ENCODE measurements at regions not wholly inside any gene's neighbourhood (a gene's known extent, or its start where the extent isn't known, plus 50 kb on each side); places are given as distances from the start of the nearest gene placed in this dataset.
"Not testable (repeated sequence)": the region's sequence is repeated elsewhere in the genome, so short reads cannot be mapped to it uniquely, and the experiment has no call there.

DNA sequence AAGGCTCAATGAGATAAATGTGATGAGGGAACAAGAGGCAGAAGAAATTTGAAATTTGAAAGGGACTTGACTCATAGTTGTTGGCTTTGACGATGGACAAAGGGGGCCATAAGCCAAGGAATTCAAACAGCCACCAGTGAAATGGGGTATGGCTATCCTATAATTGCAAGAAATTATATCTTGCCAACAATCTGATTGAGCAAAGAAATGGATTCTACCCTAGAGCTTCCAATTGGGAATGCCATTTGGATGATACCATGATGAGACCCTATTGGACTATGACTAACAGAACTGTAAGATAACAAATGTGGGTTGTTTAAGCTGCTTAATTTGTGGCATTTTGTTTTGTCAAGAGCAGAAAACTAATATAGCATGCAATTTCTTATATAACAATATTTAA is 270.1 kb upstream of the ARSJ start:
- DNase-seq (ENCODE audit: low read depth) = no peak

DNA sequence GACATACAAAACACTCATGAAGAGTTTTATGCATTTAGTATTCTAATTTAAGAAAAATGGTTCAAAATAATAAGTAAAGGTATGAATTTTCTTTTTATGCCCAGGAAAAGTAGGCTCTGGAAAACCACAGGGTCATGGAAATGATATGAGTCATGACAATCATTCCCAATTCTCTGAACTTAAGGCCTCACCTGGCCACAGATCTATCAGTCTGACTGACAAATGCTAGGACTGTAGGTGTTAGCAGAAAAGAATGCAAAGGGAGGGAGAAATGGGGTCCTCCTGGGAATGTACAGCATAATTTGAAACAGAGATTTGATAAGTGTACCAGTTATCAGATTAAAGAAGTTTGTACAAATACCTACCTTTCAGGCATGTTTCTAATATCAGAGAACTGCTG is 270.5 kb upstream of the ARSJ start:
- DNase-seq (ENCODE audit: low read depth) = no peak

DNA sequence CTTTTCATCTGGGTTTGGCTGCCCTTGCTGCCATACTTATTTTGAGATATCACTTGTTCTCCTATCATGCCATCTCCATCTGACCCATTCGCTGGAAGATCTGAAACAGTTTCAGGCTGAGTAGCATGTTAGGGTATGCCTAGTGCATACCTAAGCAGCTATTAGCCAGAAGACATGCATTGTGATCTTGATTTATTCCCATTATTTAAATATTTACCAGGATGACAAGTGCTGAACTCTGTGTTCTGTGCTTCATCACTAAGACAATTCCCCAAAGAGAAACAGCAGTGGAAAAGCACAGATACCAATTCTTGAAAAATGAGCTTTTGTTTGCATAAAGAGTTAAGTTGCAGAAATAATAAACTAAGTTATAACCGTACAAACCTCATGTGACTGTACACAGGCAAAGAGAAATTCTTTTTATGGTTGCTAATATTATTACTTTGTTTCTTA is 271.0 kb upstream of the ARSJ start:
- DNase-seq (ENCODE audit: low read depth) = no peak

DNA sequence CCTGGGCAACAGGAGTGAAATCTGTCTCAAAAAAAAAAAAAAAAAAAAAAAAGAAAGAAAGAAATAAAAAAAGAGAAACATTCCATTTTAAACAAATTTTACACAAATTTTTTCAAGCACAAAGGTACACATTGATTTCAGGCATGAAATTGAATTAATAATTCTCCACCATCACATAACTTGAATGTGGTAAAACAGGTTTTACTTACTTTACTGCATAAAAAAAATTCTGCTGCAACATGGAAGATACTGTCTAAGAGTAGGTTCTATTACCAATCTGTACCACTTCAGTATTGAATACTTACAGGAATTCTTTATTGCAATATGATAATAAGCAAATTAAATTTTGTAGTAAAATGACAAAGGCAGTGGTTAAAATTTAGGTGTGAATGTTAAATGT is 271.6 kb upstream of the ARSJ start:
- DNase-seq (ENCODE audit: low read depth) = no peak

DNA sequence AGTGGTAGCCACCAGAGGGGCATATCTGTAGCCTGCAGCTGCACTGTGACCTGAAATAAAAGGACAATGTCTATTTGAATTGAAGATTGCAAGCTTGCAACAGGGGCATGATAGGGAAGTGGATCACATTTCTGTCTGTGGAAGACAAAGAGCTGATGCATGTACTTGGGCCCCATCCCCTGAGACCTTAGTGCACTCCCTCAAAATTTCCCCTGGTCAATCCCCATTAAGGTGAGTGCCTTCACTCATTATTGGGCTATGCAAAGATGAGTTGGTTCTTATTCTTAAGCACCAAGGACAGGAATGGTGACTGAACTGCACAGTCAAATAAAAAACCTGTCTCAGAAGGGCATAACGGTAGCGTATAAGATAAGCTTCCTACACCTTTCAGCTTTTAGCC is 273.1 kb upstream of the ARSJ start:
- no peak for DNase-seq (ENCODE audit: low read depth)

DNA sequence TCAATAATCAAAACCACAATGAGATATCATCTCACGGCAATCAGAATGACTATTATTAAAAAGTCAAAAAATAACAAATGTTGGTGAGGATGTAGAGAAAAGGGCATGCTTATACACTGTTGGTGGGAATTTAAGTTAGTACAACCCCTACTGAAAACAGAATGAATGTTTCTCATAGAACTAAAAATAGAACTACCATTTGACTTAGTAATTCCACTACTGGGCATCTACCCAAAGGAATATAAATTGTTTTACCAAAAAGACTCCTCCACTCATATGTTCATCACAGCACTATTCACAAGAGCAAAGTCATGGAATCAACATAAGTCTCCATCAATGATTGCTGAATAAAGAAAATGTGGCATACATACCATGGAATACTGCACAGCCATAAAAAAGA is 278.1 kb upstream of the ARSJ start:
- DNase-seq (ENCODE audit: low read depth) = no peak

DNA sequence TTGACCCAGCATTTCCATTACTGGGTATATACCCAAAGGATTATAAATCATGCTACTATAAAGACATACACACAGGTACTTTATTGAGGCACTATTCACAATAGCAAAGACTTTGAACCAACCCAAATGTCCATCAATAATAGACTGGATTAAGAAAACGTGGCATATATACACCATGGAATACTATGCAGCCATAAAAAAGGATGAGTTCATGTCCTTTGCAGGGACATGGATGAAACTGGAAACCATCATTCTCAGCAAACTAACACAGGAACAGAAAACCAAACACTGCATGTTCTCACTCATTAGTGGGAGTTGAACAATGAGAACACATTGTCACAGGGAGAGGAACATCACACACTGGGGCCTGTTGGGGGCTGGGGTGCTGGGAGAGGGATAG is 283.0 kb upstream of the ARSJ start:
- not testable (repeated sequence) for DNase-seq (ENCODE audit: low read depth)

DNA sequence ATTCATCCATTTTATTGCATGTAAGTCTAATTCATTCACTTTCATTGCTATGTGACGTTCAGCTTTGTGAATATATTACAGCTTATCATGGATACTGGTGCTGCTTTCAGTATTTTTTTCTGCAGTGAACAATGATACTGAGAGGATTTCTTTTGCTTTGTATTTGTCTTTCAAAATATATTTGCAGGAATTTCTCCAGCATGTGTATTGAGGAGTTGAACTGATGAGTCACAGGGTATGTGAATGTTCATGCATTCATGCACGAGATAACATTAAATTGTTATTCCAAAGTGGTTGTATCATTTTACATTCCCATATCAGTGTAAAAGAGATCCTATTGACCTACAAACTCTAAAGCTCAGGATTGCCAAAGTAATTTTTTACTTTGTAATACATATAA is 283.8 kb upstream of the ARSJ start:
- no peak for DNase-seq (ENCODE audit: low read depth)

DNA sequence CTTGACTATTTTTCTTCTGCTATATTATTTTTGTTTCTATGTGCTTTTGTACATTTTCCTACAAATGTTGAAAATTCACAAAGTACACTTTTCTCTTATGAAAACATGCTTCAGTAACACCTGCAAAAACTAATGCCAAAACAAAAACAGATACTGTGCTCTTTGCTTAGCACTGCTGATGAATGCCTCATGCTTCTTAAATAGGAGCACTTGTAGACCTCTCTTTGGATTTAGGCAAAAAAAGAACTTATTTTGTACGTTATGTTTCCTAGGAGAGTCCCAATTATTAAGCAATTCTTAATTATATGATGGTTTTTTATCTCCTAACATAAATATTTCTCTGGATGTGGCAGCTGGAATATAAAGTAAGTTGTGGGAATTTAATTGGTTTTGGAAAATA is 285.0 kb upstream of the ARSJ start:
- DNase-seq (ENCODE audit: low read depth) = no peak

DNA sequence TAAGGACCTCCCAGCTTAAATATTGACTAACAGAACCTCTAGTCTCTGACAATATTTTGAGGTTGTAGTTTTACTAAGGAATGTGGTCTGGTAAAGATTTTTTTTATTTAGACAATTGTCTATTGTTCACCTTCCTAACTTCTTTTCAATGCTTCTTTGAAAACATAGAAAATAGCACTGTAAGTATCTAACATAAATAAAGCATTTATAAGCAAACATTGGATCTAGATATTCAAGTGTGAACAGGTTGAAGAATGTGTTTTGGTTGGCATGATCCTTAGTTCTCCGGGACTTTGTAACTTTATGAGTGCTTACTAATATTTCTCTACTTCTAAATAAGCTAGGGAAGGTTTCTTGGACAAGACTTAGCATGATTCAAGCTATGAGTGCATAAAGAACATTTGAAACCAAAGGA is 285.4 kb upstream of the ARSJ start:
- no peak for DNase-seq (ENCODE audit: low read depth)

DNA sequence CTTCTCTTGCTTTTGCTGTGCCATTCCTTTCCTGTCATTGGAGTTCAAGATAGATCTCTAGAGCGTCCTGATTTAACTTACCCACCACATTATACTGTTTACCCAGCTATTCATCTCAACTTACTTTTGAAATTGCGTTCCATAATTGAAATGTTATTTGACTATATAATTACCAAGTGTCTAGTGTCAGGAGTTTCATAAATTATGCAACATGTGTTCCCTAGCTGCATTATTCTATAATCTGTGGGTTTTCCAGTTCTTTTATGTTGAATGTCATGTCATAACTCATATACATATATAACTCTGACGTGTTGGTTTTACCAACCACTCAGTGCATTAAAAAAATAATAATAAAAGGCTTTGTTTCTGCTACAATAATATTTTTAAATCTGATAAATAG is 285.9 kb upstream of the ARSJ start:
- DNase-seq (ENCODE audit: low read depth) = no peak

DNA sequence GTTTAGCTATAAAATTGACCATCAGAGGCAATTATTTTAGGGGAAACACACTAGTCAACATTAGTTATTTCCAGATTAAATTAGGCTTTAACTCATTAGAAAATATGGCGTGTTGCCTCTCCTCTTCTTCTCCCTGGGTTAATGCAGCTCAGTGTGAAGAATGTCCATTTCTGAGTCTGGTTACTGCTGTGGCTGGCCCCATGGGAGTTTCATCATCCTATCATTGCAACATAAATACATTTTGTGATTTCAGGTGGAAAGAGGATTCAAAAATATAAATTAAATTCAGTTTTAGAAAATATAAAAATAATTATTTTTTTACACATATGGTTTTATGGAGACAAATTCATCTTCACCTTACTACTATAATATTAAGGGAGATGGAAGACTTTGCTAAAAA is 288.5 kb upstream of the ARSJ start:
- DNase-seq (ENCODE audit: low read depth) = no peak

DNA sequence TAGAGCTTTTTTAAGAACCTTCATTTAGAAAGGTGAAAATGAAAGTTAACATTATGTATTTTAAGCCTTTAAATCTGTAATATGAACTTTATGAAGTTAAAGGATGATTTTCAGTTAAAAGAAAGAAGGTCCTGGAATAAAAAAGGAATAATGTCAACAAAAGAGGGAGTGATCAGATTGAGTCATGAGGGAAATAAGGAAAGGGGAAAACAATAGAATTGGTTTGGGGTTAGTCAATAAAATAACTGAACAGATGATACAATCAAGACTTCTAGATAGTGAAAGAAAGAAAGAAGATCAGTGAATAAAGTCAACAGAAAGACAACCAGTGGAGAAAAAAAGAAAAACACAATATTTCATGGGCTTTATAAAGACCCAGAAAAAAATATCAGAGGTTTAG is 291.6 kb upstream of the ARSJ start:
- no peak for DNase-seq (ENCODE audit: low read depth)

DNA sequence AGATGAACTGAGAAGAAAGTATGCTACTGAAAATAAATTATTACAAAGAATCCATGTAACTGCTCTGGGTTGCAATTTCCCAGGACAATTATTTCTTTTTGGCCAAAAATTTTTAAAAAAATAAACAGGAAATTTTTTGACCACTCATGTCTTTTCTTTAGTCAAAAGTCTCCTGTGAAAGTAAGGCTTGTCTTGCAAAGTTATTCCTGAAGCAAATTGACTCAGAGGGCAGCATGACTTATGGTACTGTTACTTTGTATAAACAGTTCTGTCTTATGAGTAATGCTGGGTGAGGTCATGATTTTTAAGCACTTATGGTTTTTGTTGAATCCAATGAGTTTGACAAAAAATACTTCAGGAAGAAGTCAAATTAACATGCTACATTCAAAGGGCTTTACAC is 292.8 kb upstream of the ARSJ start:
- DNase-seq (ENCODE audit: low read depth) = peak; percentile 77

DNA sequence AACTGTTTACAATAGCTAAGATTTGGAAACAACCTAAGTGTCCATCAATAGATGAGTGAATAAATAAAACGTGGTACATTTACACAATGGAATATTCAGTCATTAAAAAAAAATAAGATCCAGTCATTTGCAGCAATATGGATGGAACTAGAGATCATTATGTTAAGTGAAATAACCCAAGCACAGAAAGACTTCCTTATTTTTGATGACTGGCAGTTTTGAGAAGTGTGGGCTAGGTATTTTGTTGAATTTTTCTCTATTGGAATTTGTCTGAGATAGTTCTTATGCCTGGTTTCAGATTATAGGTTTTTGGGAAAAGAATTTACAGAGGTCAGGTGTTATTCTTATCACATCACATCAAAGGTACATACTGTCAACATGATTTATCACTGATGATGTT is 293.8 kb upstream of the ARSJ start:
- DNase-seq (ENCODE audit: low read depth) = no peak

DNA sequence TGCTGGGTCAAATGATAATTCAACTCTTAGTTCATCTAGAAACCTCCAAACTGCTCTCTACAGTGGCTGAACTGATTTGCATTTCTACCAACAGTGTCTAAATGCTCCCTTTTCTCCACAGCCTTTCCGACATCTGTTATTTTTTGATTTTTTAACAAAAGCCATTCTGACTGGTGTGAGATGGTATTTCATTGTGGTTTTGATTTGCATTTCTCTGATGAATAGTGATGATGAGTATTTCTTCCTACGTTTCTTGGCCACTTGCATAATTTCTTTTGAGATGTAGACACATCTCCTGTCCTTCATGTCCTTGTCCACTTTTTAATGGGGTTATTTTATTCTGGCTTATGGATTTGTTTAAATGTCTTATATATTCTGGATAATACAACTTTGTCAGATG is 298.2 kb upstream of the ARSJ start:
- DNase-seq (ENCODE audit: low read depth) = no peak

DNA sequence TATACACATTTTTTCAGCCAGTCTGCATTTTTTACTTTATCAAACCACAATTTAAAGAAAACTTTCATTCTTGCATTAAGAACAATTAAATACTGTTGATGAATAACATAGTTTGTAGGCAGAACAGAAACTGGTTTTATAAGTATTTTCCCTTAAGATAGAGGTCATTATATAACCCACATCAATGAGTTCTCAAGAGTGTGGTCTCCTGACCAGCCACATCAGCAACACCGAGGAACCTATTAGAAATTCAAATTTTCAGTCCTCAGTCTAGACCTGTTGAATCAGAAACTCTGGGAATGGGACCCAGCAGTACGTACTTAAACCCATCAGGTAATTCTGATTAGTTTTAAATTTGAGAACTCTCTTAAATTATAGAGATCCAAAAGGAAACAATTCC is 299.6 kb upstream of the ARSJ start:
- no peak for DNase-seq (ENCODE audit: low read depth)

DNA sequence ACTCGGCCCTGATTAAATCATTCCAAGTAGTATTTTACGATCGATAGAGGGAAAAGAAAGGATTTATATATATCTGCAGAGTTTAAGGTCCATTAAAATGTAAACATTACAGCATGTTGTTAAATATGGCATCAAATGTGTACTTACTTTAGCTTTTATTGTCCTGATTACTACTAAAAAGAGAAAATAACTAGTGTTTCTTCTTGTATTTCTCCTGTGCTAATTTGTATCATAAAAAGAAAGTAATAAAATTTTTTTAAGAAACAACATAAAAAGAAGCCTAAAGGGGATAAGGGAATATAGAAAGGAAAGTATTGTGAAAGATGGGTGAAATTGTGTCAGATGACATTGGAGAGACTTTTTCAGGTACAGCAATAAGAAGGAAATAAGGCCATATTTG is 300.3 kb upstream of the ARSJ start:
- DNase-seq (ENCODE audit: low read depth) = no peak

DNA sequence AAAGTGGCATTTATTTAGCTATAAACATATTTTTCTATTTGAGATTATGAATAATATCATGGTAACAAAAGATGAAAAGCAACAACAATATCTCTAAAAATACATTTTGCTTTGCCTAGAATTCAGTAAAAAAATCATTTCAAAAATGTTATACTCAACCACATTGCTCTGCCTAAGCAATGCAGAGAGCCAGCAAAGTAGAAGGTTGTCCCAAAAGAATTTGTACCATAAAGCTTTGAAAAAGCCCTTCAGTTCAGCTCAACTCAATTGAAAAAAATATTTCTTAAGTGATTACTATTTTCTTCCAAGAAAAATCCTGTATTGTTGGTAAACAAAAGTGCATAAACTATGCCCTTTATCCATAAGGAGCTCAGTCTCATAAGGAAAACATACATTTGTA is 301.2 kb upstream of the ARSJ start:
- no peak for DNase-seq (ENCODE audit: low read depth)

DNA sequence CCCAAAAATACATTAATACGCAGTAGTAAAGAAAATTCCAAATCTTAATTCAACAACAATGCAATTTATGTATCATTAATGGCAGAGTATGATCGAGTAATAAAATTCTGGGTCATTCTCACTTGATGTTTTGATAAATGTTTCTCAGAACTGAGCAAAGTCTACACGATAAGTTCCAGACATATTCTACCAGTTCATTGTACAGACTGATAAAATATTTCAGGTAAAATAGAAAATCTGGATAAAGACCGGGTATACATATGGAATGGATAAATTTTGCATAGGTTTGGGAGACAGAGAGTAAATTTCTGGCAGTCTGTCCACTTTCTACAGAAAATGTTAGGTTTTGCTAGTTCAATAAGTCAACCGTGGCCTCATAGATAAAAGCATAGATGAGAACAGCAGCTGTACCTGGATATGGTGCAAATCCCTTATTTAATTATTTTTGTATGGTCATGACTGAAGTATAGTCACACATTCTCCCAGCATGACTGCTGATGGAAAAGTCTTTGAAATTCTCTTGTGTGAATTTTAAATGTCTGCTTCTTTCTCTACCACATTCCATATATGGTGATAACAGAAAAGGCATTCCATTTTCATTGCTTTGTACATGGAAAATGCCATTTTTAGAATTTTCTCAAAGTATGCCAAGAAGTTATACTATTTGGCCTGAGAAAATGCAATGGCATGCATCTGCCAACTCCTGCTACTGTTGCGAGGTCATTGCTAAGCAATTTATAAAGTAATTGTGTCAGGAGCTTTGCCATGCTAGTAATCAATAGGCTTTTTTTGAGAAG is 301.9 kb upstream of the ARSJ start:
- DNase-seq (ENCODE audit: low read depth) = peak; percentile 62

DNA sequence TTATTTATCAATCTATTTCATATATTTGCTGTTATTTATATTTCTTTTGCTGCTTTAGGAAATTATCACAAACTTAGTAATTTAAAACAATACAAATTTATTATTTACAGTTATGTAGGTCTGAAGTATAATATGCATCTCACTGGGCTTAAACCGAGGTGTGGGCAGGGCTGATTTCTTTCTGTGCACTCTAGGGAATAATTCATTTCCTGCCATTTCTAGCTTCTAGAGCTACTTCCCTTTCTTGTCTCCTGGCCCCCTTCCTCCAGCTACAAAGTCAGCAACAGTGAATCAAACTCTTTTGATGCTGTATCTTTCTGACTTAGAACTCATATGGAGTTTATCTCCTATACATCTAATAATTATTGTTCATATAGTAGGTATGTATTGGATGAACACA is 303.5 kb upstream of the ARSJ start:
- DNase-seq (ENCODE audit: low read depth) = no peak

DNA sequence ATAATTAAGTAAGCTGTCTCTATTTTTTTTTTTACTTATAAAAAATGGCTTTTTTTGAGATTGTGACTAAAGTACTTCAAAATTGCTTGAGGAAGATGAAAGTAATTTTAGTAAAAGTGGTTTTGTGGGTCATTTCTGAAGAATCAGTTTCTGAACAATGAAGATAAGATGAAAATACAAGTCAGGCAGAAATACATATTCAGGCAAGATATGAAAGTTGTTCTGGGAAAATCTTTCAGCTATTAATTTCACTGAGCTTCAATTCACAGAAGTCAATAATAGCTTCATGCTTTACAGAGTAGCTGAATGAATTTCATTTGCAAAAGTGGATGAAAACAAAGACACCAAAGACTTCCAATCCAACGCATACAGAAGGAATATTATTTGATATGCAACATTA is 305.2 kb upstream of the ARSJ start:
- DNase-seq (ENCODE audit: low read depth) = no peak

DNA sequence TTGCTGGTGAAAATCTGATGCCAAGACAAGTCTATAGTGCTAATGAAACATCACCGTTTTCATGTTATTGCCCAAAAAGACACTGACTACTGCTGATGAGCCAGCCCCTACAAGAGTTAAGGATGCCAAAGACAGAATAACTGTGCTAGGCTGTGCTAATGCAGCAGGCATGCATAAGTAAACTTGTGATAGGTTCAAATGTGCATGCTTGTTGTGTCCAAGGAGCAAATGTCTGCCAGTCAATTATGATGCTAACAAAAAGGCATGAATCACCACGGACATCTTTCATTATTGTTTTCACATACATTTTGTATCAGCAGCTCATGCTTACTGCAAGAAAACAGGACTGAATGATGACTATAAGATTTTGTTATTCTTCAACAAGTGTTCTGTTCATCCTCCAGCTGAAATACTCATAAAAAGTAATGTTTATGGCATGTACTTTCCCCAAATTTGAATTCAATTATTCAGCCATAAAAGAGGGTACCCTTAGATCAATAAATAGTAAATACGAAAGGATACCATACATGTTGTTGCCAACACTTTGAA is 306.9 kb upstream of the ARSJ start:
- no peak for DNase-seq (ENCODE audit: low read depth)

DNA sequence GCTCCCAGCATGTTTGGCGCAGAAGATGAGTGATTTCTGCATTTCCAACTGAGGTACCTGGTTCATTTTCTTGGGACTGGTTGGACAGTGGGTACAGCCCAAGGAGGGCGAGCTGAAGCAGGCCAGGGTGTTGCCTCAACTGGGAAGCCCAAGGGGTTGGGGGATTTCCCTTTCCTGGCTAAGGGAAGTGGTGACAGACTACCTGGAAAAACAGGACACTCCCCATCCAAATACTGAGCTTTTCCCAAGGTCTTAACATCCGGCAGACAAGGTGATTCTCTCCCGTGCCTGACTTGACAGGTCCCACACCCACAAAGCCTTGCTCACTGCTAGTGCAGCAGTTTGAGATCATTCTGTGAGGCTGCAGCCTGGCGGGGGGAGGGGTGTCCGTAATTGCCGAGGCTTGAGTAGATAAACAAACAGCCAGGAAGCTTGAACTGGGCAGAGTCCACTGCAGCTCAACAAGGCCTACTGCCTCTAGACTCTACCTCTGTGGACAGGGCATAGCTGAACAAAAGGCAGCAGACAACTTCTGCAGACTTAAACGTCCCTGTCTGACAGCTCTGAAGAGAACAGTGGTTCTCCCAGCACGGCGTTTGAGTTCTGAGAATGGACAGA is 307.7 kb upstream of the ARSJ start:
- no peak for DNase-seq (ENCODE audit: low read depth)

Data from HS-27A (cell line).